HG02678 (cell line): ENCODE measurements at regions not wholly inside any gene's neighbourhood (a gene's known extent, or its start where the extent isn't known, plus 50 kb on each side); places are given as distances from the start of the nearest gene placed in this dataset.
"Not testable (repeated sequence)": the region's sequence is repeated elsewhere in the genome, so short reads cannot be mapped to it uniquely, and the experiment has no call there.

Experiments used
- ATAC-seq: cut with Tn5 transposase; IDR thresholded peaks from one replicate; pipeline ENCODE4 v1.9.1; 2021; ENCODE audit warnings: mild to moderate bottlenecking, moderate library complexity; ENCODE audit not compliant: unreplicated experiment

- no peak for ATAC-seq
These were observed 500.1 kb downstream of the CCDC171 start for GRCh38 chr9:16052757-16053530.

DNA sequence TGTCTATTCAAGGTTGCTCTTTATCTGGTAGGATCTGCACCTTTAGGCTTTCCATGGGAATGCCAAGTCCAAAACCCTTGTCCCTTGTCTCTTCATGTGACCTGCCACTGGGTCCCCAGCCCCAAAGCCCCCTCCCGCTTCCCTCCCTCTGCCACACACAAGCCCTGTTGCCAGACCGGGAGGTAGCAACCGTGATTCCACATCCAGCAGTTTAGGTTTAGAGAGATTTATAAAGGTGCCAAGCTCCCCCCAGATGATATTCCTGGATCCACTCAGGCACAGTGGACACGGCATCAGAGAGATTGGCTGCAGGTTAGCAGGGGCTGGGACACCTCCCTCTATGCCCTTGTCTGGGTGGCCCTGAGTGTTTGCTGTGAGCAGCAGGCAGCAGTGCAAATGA is 504.7 kb downstream of the CCDC171 start:
- no peak for ATAC-seq

DNA sequence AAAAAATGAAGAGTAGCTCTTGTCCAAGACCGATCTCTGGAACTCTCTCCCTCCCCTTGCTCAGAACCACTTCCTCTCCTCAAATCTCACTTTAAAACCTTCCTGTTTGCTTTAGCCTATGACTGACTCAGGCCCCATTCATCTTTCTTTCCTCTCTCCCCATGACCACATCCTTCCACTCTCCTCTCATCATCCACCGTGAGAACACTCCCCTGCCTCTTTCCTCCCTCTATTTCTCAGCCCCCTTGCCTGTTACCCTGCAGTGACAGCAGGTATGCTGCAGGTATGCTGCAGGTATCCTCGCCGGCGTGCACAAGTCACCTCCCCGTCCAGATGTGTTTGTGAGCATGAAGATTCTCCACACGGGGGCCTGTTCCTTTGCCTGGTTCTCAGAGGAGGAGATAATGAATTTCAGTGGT is 505.3 kb downstream of the CCDC171 start:
- peak; percentile 38 for ATAC-seq

DNA sequence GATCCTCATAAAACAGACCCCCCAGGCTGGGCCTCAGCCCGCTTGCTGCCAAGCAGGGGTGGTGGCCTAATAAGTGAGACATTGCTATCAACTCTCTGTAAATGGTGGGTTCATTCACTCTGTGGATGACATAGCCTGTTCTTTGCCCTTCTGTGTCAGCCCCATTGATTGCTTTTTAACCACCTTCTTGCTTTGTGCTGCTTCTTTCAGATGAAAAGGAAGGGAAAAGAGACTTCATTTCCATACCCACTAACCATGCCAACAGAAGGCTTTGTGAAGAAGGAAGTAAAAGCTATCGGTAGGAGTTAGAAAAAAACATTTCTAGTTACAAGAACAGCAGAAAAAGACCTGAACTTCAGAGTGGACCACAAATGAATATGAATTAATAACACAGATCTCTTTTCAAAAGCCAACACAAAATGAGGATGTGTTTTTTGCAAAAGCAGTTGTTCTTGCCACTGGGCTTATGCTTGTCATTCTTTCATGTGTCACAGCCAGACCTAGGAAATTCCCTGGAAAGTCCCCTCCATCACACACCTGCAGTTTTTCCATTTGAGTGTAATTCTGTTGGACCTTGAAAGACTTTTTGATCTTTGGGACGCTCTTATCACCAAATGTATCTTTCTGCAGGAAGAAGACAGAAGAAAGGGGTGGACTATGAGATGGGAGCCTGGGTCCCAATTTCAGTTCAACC is 507.7 kb downstream of the CCDC171 start:
- ATAC-seq = peak; percentile 66

DNA sequence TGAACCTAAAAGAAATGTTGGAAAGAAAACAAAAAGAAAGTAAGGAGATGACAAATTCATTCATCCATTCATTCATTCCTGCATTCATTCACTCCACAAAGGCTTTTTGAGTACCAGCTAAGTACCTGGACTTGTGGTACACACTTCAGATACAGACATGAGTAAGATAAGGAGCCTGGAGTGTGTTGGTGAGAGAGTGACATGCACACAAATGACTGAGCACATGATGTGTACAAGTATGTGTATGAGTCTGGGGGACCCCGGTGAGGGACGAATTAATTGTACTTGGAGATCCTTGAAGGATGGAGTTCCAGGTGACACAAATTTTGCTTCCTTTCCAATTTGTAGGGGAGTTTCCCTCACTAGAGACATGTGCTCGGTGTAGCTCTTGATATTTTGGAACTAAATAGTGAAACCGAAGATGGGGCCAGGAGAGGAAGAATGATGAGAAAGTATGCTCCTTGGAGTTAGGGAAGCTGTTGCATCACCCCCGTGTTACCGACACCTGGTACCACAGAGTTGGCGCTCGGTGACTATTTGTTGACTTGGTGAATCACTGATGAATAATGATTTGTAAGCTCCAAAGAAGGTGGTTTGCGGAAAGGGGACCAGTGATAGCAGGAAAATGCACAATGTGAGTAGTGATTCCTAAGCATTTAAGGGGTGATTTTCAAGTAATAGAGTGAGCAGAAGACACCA is 509.8 kb downstream of the CCDC171 start:
- no peak for ATAC-seq

DNA sequence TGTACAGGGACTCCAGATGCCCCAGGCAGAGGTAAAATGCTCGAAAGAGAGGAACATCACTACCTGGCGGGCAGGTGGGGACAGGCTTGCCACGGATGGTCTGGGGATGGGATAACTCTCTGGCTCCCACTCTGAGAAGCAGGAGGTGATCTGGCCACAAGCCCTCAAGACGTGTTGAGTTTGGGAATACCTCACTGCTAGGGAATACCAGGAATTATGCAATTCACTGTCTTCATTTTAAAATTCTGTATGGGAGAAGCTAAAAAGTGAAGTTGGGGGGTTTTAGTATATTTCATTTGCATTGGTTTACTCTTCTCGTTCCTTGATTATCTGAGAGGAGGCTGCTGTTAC is 510.4 kb downstream of the CCDC171 start:
- ATAC-seq = no peak

DNA sequence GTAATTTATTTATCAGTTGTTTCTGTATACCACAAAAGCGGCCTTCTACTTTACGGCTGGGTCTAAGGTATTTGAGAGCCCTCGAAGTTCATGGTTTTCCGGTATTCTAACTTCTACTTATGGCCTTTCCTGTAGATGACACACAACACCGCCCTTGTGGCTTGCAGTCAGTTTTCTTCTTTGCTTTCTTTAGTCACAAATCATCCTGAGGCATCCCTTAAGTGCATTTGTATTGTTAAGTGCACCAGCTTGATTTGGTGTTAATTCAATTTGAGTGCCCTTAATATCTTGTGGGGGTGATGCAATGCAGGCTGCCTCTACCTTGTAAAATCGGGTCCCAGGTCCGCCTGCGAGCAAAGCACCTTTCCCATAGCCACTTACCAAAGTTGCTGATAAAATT is 511.9 kb downstream of the CCDC171 start:
- ATAC-seq = no peak

DNA sequence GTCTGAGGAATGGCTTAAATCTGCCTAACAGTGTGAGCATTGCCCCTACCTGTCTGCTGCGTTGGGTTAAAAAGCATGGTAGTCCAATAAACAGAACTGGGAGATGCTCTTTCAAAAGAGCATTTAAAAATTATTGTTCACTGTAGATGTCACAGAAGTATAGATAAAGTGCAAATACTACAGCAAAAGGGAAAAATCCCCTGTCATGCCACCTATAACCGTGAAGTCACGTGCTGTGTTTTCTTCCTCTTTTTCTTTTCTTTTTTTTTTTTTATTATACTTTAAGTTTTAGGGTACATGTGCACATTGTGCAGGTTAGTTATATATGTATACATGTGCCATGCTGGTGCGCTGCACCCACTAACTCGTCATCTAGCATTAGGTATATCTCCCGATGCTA is 513.4 kb downstream of the CCDC171 start:
- ATAC-seq = not testable (repeated sequence)

DNA sequence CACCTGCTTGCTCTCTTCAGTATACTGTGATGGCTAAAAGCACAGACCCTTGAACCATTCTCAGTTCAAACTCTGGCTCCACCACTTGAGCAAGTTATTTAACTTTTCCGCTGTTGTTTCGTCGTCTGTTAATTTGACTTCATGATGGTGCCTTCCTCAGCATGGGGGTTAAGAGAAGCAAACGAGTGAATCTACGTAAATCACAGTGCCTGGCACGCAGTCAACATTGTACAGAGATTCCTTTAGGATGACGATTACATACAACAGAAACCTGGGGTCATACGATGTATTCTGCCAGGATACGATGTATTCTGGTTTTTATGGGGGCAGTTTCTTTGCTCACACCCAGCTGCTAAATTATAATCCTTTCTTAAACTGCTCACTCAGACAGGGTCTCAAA is 515.6 kb downstream of the CCDC171 start:
- ATAC-seq = no peak

DNA sequence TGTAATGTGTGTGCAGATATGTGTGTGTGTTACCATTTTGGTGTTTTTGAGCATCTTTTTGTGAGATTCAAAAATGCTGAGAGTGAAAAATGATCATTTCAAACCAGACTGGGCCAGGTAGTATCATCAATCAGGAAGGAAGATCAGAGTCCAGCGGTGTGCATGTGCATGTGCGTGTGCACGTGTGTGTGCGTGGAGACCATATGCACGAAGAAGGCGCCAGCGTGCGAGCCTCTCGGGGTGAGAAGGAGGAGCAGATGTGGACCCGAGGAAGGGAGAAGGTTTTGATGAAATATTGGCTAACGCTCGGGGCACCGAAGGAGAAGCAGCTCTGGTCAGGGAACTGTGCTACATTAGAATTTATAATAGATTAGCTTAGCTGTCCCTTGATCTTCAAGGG is 516.4 kb downstream of the CCDC171 start:
- no peak for ATAC-seq

DNA sequence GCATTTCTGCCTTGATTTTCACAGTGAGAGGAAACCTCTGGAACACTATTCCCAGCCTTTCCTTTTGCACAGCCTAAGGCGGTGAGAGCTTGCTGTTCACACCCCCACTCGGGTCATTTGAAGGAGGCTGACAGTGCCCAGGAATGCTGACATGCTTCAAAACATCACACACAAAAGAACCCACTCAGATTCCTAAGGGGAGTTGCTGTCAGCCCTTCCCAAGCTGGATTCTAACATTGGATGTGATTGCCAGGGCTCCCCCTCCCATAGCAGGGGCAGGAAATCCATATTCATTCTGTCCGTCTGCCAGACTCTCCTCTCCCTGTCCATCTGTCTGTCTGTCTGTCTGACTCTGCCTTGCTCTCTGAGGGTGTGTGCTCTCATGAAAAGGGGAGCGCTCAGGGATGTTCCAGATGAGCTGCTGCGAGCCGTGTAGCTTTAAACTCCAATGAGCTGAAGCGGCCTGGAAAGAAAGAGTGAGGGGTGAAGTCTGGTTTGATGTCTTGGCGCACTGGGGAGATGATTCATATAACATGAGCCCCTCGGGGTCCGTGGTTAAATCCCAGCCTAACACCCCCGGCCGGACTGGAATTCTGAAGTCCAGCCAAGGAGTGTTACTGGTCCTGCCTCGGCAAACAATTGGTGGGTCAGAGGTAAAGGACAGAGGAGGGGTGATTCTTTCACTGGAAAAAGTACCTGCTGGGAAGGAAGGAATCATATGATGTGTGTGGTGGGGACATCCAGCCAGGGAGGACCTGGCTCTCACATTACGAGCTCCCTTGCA is 517.0 kb downstream of the CCDC171 start:
- no peak for ATAC-seq

- no peak for ATAC-seq
These were observed 517.8 kb downstream of the CCDC171 start for GRCh38 chr9:16070455-16071145.

GRCh38 chr9:16071400-16071799 is 518.6 kb downstream of the CCDC171 start:
- no peak for ATAC-seq

DNA sequence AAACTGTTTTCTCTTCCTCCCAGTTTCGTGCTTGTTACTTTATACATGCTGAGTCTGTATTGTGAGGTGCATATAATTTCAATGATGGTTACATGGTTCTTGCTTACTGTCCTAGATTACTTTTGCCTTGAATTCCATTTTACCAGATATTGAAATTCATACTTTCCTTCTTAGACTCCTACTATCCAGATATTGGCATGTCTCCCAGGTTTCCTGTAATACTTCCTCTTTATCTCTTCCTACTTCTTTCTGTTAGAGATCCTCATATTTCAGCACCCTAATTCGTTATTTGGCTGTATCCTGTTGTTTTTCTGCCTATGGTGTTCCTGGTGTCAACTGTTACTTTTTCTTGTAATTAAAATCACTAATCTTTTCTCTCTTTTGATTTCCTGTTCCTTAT is 522.1 kb downstream of the CCDC171 start:
- no peak for ATAC-seq

DNA sequence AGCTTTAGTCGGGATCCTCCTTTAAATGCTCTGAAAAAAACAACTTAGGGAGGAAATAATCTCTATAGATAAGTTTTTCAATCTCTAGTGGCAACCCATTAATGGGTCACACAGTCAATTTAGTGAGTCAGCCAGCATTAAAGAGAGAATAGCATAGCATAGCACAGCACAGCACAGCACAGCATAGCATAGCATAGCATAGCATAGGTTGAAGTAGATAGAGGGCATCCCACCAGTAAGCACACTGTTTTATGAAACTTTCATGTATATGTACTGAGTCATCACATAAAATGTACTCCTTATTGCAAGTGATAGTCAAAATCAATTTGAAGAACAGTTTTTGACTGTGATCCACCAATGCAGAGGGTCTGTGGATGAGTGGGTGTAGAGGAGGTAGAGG is 522.9 kb downstream of the CCDC171 start:
- ATAC-seq = no peak

DNA sequence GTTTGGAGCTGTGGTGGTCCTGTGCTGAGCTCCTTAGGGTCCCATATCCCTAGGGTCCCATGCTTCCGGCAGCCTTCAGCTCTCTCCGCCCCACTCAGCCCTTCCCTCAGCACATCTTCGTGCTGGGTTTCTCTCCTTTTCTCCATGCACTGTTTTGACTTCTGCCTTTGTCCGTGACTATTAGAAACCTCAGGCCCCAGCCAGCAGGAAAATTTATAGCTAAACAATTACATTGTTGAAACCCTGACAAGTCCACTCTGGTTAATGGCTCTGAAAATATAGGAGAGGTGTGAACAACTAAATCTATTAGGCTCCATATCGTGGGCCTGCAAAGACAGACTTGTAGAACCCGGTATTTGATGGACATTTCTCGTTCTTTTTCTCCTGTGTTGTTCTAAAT is 523.7 kb downstream of the CCDC171 start:
- ATAC-seq = no peak

DNA sequence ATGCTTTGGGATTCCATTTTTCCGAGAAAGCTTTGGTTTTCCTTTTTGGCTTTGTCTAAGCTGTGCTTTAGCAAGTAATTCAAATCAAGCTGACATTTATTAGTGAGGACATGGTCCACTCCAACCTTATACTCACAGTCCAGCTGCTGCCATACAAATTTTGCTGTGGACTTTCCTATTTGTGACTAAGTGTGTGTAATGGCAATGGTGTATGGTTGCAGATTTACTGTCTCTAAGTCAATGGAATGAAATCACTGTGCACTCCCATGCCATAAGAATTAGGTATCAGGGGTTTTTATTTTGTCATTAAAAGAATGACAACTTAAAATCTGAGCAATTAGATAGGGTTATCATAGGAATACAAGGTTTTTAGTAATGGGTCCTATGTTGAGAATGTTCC is 530.0 kb downstream of the CCDC171 start:
- no peak for ATAC-seq

- ATAC-seq = no peak
These were observed 532.4 kb downstream of the CCDC171 start for GRCh38 chr9:16085167-16085726.

- no peak for ATAC-seq
These were observed 538.2 kb downstream of the CCDC171 start for GRCh38 chr9:16090907-16091629.
